OCI-LY1 (cell line): ENCODE measurements at regions not wholly inside any gene's neighbourhood (a gene's known extent, or its start where the extent isn't known, plus 50 kb on each side); places are given as distances from the start of the nearest gene placed in this dataset.

Experiments used
- H2AFZ ChIP-seq: fragments of 200-600 bp; sonication (generic), shearing (Covaris generic); 2 replicates; pipeline ENCODE4 v1.6.0; 2014; ENCODE audit warnings: antibody characterized with exemption, mild to moderate bottlenecking, low read length
- H3F3A ChIP-seq: fragments of 200-600 bp; sonication (generic), shearing (Covaris generic); 2 replicates; pipeline ENCODE4 v1.6.0; 2014; ENCODE audit warnings: mild to moderate bottlenecking, antibody characterized with exemption, low read length, moderate library complexity; ENCODE audit not compliant: insufficient read depth
- H3K27ac ChIP-seq: fragments of 200-600 bp; sonication (generic); 2 replicates; pipeline ENCODE4 v1.5.1; 2014; ENCODE audit warnings: low read length, mixed run types, mild to moderate bottlenecking, low read depth; ENCODE audit not compliant: poor library complexity, severe bottlenecking
- H3K27me3 ChIP-seq: fragments of 200-600 bp; sonication (generic); 2 replicates; pipeline ENCODE4 v1.6.0; 2014; ENCODE audit warnings: antibody characterized with exemption, mild to moderate bottlenecking, low read length, moderate library complexity; ENCODE audit not compliant: insufficient read depth
- H3K36me3 ChIP-seq: fragments of 200-600 bp; sonication (generic); 2 replicates; pipeline ENCODE4 v1.6.1; 2014; ENCODE audit warnings: mild to moderate bottlenecking, antibody characterized with exemption, low read length, moderate library complexity, mixed read lengths; ENCODE audit not compliant: insufficient read depth
- H3K4me1 ChIP-seq: fragments of 200-600 bp; sonication (generic); 2 replicates; pipeline ENCODE4 v1.5.1; 2014; ENCODE audit warnings: mild to moderate bottlenecking, low read length, moderate library complexity; ENCODE audit not compliant: insufficient read depth, severe bottlenecking
- H3K4me2 ChIP-seq: fragments of 200-600 bp; sonication (generic), shearing (Covaris generic); 2 replicates; pipeline ENCODE4 v1.6.1; 2014; ENCODE audit warnings: low read length
- H3K4me3 ChIP-seq: fragments of 200-600 bp; sonication (generic); 2 replicates; pipeline ENCODE4 v1.5.1; 2014; ENCODE audit warnings: low read length, low read depth, mild to moderate bottlenecking, mixed read lengths; ENCODE audit not compliant: poor library complexity, severe bottlenecking
- H3K79me2 ChIP-seq: fragments of 200-600 bp; shearing (Covaris generic); 2 replicates; pipeline ENCODE4 v1.6.1; 2016; ENCODE audit warnings: mixed run types, low read length, mixed read lengths; ENCODE audit not compliant: insufficient read depth
- H3K9ac ChIP-seq: fragments of 200-600 bp; sonication (generic), shearing (Covaris generic); 2 replicates; pipeline ENCODE4 v1.6.1; 2014; ENCODE audit warnings: mild to moderate bottlenecking, low read length, mixed read lengths
- H3K9me2 ChIP-seq: fragments of 200-600 bp; sonication (generic), shearing (Covaris generic); 2 replicates; pipeline ENCODE4 v1.6.1; 2014; ENCODE audit warnings: low read depth, mild to moderate bottlenecking, low read length, mixed read lengths
- H3K9me3 ChIP-seq: fragments of 200-600 bp; shearing (Covaris generic); 2 replicates; pipeline ENCODE4 v1.6.1; 2014; ENCODE audit warnings: low read length, mixed read lengths
- H4K20me1 ChIP-seq: fragments of 200-600 bp; sonication (generic), shearing (Covaris generic); 2 replicates; pipeline ENCODE4 v1.6.0; 2016; ENCODE audit warnings: mild to moderate bottlenecking, low read length; ENCODE audit not compliant: insufficient read depth
- EZH2 ChIP-seq: fragments of 200-600 bp; sonication (generic), shearing (Covaris generic); IDR thresholded peaks from 2 replicates; pipeline ENCODE4 v1.8.0; 2017; ENCODE audit warnings: borderline replicate concordance, mixed run types, mild to moderate bottlenecking, antibody characterized with exemption, low read length, moderate library complexity, mixed read lengths
- TF ChIP-seq, protein P1 (sequence below): fragments of 200-600 bp; sonication (generic), shearing (Covaris generic); IDR thresholded peaks from 2 replicates; pipeline ENCODE4 v1.5.1; 2017; ENCODE audit warnings: mild to moderate bottlenecking, antibody characterized with exemption, low read length, moderate library complexity, mixed read lengths

DNA sequence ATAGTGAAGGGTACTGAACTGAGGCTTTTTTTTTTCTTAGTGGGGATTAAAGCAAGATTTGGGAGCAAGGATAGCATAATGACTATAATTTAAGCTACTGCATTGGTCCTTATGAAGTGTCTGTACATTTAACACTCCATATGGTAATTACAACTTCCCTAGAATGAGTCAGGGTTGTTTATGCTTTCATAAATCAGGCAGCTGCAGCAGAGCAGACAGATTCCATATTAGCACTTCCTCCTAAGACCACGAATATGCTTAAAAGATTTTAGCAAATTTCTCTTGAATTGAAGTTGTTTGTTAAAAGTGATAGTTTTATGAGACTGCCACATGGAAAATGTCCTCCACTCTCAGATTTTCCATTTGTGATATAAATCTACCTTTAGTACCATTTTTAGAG is 401.1 kb upstream of the SPRY2 start:
- Histone ChIP-seq H3K9ac (no peak overlapping the region), H3K27me3 (no peaks in the 10 kb centered on the region), H3K9me2 (no peaks in the 10 kb centered on the region), H3F3A (no peaks in the 10 kb centered on the region), H2AFZ (no peak overlapping the region), H3K9me3 (peaks cover 5% of the 10 kb centered on the region; the same call in 1 of the 2 replicates), H3K79me2 (no peaks in the 10 kb centered on the region), H4K20me1 (no peaks in the 10 kb centered on the region), H3K4me3 (no peak overlapping the region), H3K4me2 (no peak overlapping the region), H3K36me3 (no peaks in the 10 kb centered on the region), H3K27ac (no peak overlapping the region), H3K4me1 (peaks cover 10% of the 10 kb centered on the region)
- no peak for TF ChIP-seq EZH2
- TF ChIP-seq, protein P1, sequence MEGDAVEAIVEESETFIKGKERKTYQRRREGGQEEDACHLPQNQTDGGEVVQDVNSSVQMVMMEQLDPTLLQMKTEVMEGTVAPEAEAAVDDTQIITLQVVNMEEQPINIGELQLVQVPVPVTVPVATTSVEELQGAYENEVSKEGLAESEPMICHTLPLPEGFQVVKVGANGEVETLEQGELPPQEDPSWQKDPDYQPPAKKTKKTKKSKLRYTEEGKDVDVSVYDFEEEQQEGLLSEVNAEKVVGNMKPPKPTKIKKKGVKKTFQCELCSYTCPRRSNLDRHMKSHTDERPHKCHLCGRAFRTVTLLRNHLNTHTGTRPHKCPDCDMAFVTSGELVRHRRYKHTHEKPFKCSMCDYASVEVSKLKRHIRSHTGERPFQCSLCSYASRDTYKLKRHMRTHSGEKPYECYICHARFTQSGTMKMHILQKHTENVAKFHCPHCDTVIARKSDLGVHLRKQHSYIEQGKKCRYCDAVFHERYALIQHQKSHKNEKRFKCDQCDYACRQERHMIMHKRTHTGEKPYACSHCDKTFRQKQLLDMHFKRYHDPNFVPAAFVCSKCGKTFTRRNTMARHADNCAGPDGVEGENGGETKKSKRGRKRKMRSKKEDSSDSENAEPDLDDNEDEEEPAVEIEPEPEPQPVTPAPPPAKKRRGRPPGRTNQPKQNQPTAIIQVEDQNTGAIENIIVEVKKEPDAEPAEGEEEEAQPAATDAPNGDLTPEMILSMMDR: no peak

DNA sequence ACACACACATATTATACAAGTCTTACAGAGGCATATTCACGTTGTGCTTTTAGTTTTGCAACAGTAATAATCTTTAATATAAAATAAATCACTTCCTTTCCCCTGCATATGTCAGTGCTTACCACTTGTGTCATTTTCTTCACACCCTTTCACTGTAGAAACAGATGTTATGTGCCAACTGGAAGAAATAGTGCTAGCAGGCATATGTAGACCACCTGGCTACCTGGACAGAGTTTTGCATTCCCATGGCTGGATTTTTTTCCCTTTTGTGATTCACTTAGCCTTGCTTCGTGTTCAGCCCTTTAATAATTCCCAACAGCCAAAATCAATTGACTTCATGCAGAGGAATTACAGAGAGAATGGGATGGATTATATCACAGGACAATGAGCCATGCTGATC is 399.1 kb upstream of the SPRY2 start:
- Histone ChIP-seq H3K79me2 (no peaks in the 10 kb centered on the region), H3K4me2 (no peak overlapping the region), H3K27me3 (no peaks in the 10 kb centered on the region), H3K36me3 (no peaks in the 10 kb centered on the region), H3K9me3 (peaks cover 5% of the 10 kb centered on the region; the same call in 1 of the 2 replicates), H2AFZ (no peak overlapping the region), H3F3A (no peaks in the 10 kb centered on the region), H3K4me1 (peaks cover 10% of the 10 kb centered on the region), H3K9ac (no peak overlapping the region), H3K9me2 (no peaks in the 10 kb centered on the region), H3K4me3 (no peak overlapping the region), H4K20me1 (no peaks in the 10 kb centered on the region), H3K27ac (no peak overlapping the region)
- TF ChIP-seq, protein P1: no peak
- TF ChIP-seq EZH2: no peak

DNA sequence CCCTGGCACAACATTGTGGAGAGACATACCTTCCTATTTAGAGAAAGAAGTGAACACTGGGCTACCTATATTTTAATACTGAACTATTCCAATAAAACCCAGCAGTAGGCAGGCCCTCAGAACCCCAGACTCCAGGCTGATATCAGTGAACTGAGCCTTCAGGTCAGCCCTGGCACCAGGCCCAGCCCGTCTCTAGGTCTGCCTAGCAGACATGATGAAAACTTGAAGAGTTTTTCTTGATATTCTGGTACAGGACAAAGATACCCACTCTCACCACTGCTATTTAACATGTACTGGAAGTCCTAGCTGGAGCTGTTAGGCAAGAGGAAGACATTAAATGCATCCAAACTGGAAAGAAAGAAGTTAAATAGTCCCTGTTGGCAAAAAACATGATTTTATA is 396.6 kb upstream of the SPRY2 start:
- no peak overlapping the region for H3K27ac ChIP-seq
- H4K20me1 ChIP-seq: no peaks in the 10 kb centered on the region
- H3K4me3 ChIP-seq: no peak overlapping the region
- no peaks in the 10 kb centered on the region for H3K36me3 ChIP-seq
- no peak overlapping the region for H3K4me2 ChIP-seq
- no peaks in the 10 kb centered on the region for H3F3A ChIP-seq
- H3K79me2 ChIP-seq: no peaks in the 10 kb centered on the region
- H3K9me3 ChIP-seq: peaks cover 5% of the 10 kb centered on the region; the same call in 1 of the 2 replicates
- peaks cover 10% of the 10 kb centered on the region for H3K4me1 ChIP-seq
- no peak overlapping the region for H2AFZ ChIP-seq
- no peak overlapping the region for H3K9ac ChIP-seq
- no peaks in the 10 kb centered on the region for H3K9me2 ChIP-seq
- H3K27me3 ChIP-seq: no peaks in the 10 kb centered on the region
- TF ChIP-seq, protein P1: no peak
- TF ChIP-seq EZH2: no peak
